GM12891 (cell line): ENCODE measurements at regions not wholly inside any gene's neighbourhood (a gene's known extent, or its start where the extent isn't known, plus 50 kb on each side); places are given as distances from the start of the nearest gene placed in this dataset.

ENCODE experiments used
- POLR2A ChIP-seq: IDR thresholded peaks from 2 replicates; pipeline ENCODE4 v1.6.1; 2011; ENCODE audit warnings: low read depth, low read length, control low read depth
- POLR2AphosphoS5 ChIP-seq: IDR thresholded peaks from 2 replicates; pipeline ENCODE4 v1.6.1; 2011; ENCODE audit warnings: low read depth, low read length, control low read depth
- POU2F2 ChIP-seq: IDR thresholded peaks from 2 replicates; pipeline ENCODE4 v1.6.1; 2011; ENCODE audit warnings: low read depth, mild to moderate bottlenecking, control low read depth, low read length, moderate library complexity
- SPI1 ChIP-seq: IDR thresholded peaks from 2 replicates; pipeline ENCODE4 v1.6.1; 2011; ENCODE audit warnings: low read depth, low read length, control low read depth

DNA sequence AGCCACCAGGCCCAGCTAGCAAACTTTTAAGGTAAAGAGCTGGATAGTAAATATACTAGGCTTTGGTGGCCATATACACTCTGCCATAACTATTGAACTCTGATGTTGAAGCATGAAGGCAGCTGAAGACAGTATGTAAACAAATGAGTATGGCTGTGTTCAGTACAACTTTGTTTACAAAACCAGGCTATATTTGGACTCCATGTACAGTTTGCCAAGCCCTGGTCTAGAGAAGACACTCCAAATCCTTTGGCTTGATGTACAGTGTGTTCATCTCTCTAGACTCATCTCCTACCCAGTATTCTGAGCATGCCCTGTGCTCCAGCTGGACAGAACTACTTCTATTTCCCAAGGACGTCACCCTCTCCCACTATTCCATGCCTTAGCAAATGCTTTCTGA lies 54.3 kb upstream of the MEGF10 start:
- TF ChIP-seq SPI1 = no peak
- no peak for TF ChIP-seq POLR2A
- TF ChIP-seq POU2F2 = no peak
- no peak for TF ChIP-seq POLR2AphosphoS5
